ENCODE measurements at regions not wholly inside any gene's neighbourhood (a gene's known extent, or its start where the extent isn't known, plus 50 kb on each side); places are given as distances from the start of the nearest gene placed in this dataset.

GRCh38 chr7:13359656-13360055 lies 629.8 kb downstream of the ETV1 start:
- no peak for TF ChIP-seq CTCF (conservative IDR thresholded peaks at IDR 0.05; ENCODE audit: low read depth, low read length)
- no peak for TF ChIP-seq EZH2 (IDR thresholded peaks at IDR 0.05; ENCODE audit: borderline replicate concordance, low read depth, low read length, poor library complexity, severe bottlenecking)
